ENCODE measurements at regions not wholly inside any gene's neighbourhood (a gene's known extent, or its start where the extent isn't known, plus 50 kb on each side); places are given as distances from the start of the nearest gene placed in this dataset.
A peak's percentile ranks its signal among the peaks of the same experiment; 100 is the strongest.

GRCh38 chr17:68196394-68197090 is 51.3 kb upstream of the AMZ2 start:
- Histone ChIP-seq H3K4me2 (ENCODE audit: insufficient read depth, low read length) (no peak overlapping the region), H3K27ac (ENCODE audit: low read depth, low read length) (no peak overlapping the region), H3K4me3 (ENCODE audit: insufficient read depth, low read length) (no peak overlapping the region), H3K4me1 (ENCODE audit: insufficient read depth, low read length) (peaks cover 6% of the 10 kb centered on the region), H3K9me3 (ENCODE audit: low read depth, low read length) (no peaks in the 10 kb centered on the region), H3K36me3 (ENCODE audit: insufficient read depth, low read length) (no peaks in the 10 kb centered on the region), H4K20me1 (ENCODE audit: insufficient read depth, low read length) (no peaks in the 10 kb centered on the region), H2AFZ (ENCODE audit: low read length) (no peak overlapping the region), H3K27me3 (ENCODE audit: insufficient read depth, low read length) (peaks cover 67% of the 10 kb centered on the region), H3K79me2 (ENCODE audit: insufficient read depth, low read length) (no peaks in the 10 kb centered on the region)
- DNase-seq (ENCODE audit: insufficient read length, low spot score, missing footprints) = peak; percentile 78
- no peak for TF ChIP-seq CTCF (IDR thresholded peaks at IDR 0.05; ENCODE audit: extremely low read depth, low read depth, low read length)

- Histone ChIP-seq H3K4me3 (ENCODE audit: insufficient read depth, low read length) (no peak overlapping the region), H3K27me3 (ENCODE audit: insufficient read depth, low read length) (peaks cover 62% of the 10 kb centered on the region)
- no peak for TF ChIP-seq CTCF (IDR thresholded peaks at IDR 0.05; ENCODE audit: extremely low read depth, low read depth, low read length)
These were observed 50.5 kb upstream of the AMZ2 start for GRCh38 chr17:68197091-68197996.

GRCh38 chr17:68197997-68198930 is 49.6 kb upstream of the AMZ2 start:
- DNase-seq (ENCODE audit: insufficient read length, low spot score, missing footprints) = peak; percentile 86
- H4K20me1 ChIP-seq (ENCODE audit: insufficient read depth, low read length) = no peaks in the 10 kb centered on the region
- H3K4me1 ChIP-seq (ENCODE audit: insufficient read depth, low read length) = peaks cover 6% of the 10 kb centered on the region
- no peaks in the 10 kb centered on the region for H3K36me3 ChIP-seq (ENCODE audit: insufficient read depth, low read length)
- H3K4me3 ChIP-seq (ENCODE audit: insufficient read depth, low read length) = no peak overlapping the region
- no peak for TF ChIP-seq CTCF (IDR thresholded peaks at IDR 0.05; ENCODE audit: extremely low read depth, low read depth, low read length)
- H3K79me2 ChIP-seq (ENCODE audit: insufficient read depth, low read length) = no peaks in the 10 kb centered on the region
- H3K4me2 ChIP-seq (ENCODE audit: insufficient read depth, low read length) = no peak overlapping the region
- no peak overlapping the region for H3K27ac ChIP-seq (ENCODE audit: low read depth, low read length)
- H3K27me3 ChIP-seq (ENCODE audit: insufficient read depth, low read length) = peaks cover 59% of the 10 kb centered on the region
- H2AFZ ChIP-seq (ENCODE audit: low read length) = no peak overlapping the region
- no peaks in the 10 kb centered on the region for H3K9me3 ChIP-seq (ENCODE audit: low read depth, low read length)

More at GRCh38 chr17:68197091-68197996, 50.5 kb upstream of the AMZ2 start:
- H3K36me3 ChIP-seq (ENCODE audit: insufficient read depth, low read length) = no peaks in the 10 kb centered on the region
- no peaks in the 10 kb centered on the region for H3K9me3 ChIP-seq (ENCODE audit: low read depth, low read length)
- no peak overlapping the region for H3K27ac ChIP-seq (ENCODE audit: low read depth, low read length)
- DNase-seq (ENCODE audit: insufficient read length, low spot score, missing footprints) = peak; percentile 88
- H2AFZ ChIP-seq (ENCODE audit: low read length) = no peak overlapping the region
- H3K79me2 ChIP-seq (ENCODE audit: insufficient read depth, low read length) = no peaks in the 10 kb centered on the region
- H3K4me2 ChIP-seq (ENCODE audit: insufficient read depth, low read length) = no peak overlapping the region
- peaks cover 6% of the 10 kb centered on the region for H3K4me1 ChIP-seq (ENCODE audit: insufficient read depth, low read length)
- H4K20me1 ChIP-seq (ENCODE audit: insufficient read depth, low read length) = no peaks in the 10 kb centered on the region
